Loucy (cell line): ENCODE measurements at regions not wholly inside any gene's neighbourhood (a gene's known extent, or its start where the extent isn't known, plus 50 kb on each side); places are given as distances from the start of the nearest gene placed in this dataset.

Experiments used
- H2AFZ ChIP-seq: fragments of 200-600 bp; sonication (generic); 2 replicates; pipeline ENCODE4 v1.6.0; 2016; ENCODE audit warnings: antibody characterized with exemption, mild to moderate bottlenecking, low read length, moderate library complexity
- H3F3A ChIP-seq: fragments of 200-600 bp; 2 replicates; pipeline ENCODE4 v1.6.0; 2016; ENCODE audit warnings: antibody characterized with exemption, low read depth, mild to moderate bottlenecking
- H3K27me3 ChIP-seq: fragments of 200-600 bp; sonication (generic); 2 replicates; pipeline ENCODE4 v1.6.1; 2014; ENCODE audit warnings: low read length, mild to moderate bottlenecking; ENCODE audit not compliant: insufficient read depth, poor library complexity, severe bottlenecking
- H3K36me3 ChIP-seq: fragments of 200-600 bp; sonication (generic); 2 replicates; pipeline ENCODE4 v1.6.1; 2016; ENCODE audit warnings: low read length; ENCODE audit not compliant: insufficient read depth
- H3K4me1 ChIP-seq: fragments of 200-600 bp; sonication (generic); 2 replicates; pipeline ENCODE4 v1.5.1; 2014; ENCODE audit warnings: low read length, mild to moderate bottlenecking; ENCODE audit not compliant: insufficient read depth, poor library complexity, severe bottlenecking
- H3K4me2 ChIP-seq: fragments of 200-600 bp; sonication (generic); 2 replicates; pipeline ENCODE4 v1.6.0; 2014; ENCODE audit warnings: antibody characterized with exemption, low read length, low read depth, mild to moderate bottlenecking; ENCODE audit not compliant: poor library complexity, severe bottlenecking
- H3K4me3 ChIP-seq: fragments of 200-600 bp; sonication (generic); 2 replicates; pipeline ENCODE4 v1.5.1; 2014; ENCODE audit warnings: low read length, mild to moderate bottlenecking, mixed read lengths; ENCODE audit not compliant: poor library complexity, severe bottlenecking
- H3K79me2 ChIP-seq: fragments of 200-600 bp; sonication (generic); 2 replicates; pipeline ENCODE4 v1.6.1; 2014; ENCODE audit warnings: low read length; ENCODE audit not compliant: insufficient read depth
- H3K9ac ChIP-seq: fragments of 200-600 bp; sonication (generic); 2 replicates; pipeline ENCODE4 v1.6.0; 2014; ENCODE audit warnings: mild to moderate bottlenecking, low read depth, low read length, moderate library complexity; ENCODE audit not compliant: poor library complexity, severe bottlenecking
- H3K9me2 ChIP-seq: fragments of 200-600 bp; sonication (generic); replicated peaks from 2 replicates; pipeline ENCODE4 v1.6.1; 2016; ENCODE audit warnings: low read depth, low read length, mixed read lengths
- H3K9me3 ChIP-seq: fragments of 200-600 bp; sonication (generic); 2 replicates; pipeline ENCODE4 v1.6.1; 2014; ENCODE audit warnings: mild to moderate bottlenecking, antibody characterized with exemption, low read length, low read depth; ENCODE audit not compliant: insufficient read depth
- H4K20me1 ChIP-seq: fragments of 200-600 bp; sonication (generic); 2 replicates; pipeline ENCODE4 v1.6.0; 2014; ENCODE audit warnings: antibody characterized with exemption, low read length, mild to moderate bottlenecking; ENCODE audit not compliant: insufficient read depth, poor library complexity, severe bottlenecking
- EZH2phosphoT487 ChIP-seq: fragments of 200-600 bp; IDR thresholded peaks from 2 replicates; pipeline ENCODE4 v1.6.1; 2018; ENCODE audit warnings: antibody characterized with exemption, mild to moderate bottlenecking, moderate library complexity, borderline replicate concordance
- TF ChIP-seq, protein P1 (sequence below): fragments of 200-600 bp; sonication (generic); conservative IDR thresholded peaks from 2 replicates; pipeline ENCODE4 v1.5.1; 2014; ENCODE audit warnings: mild to moderate bottlenecking, antibody characterized with exemption, low read length

DNA sequence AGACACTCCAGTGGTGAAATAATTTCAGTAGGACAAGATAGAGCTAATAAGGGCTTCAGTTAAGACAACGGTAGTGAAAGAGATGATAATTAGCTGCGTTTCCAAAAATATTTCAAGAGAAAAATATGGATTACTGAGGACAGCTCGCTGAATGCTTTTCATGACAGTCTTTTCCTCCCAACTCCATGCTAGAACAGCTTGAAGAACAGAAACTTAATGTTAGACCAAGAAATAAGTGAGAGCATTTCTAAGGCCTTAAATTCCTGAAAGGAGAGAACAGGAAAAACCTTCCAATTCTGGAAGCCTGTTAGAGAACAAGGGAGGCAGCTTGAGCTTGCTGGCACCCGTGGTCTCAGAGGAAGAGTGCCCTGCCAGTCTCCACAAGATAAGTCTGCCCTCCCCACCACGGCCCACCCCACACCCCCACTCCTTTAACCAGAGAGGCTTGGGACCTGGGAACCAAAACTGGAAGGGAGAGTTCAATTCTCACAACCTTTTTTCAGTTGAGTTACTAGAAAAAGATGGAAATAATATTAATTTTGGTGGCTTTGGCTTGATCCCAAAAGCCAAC is 1148.0 kb upstream of the CELF2 start:
- H3F3A ChIP-seq: no peaks in the 10 kb centered on the region
- no peaks in the 10 kb centered on the region for H3K4me1 ChIP-seq
- no peak overlapping the region for H3K9ac ChIP-seq
- H3K79me2 ChIP-seq: no peaks in the 10 kb centered on the region
- no peak for TF ChIP-seq EZH2phosphoT487
- no peaks in the 10 kb centered on the region for H4K20me1 ChIP-seq
- H3K9me2 ChIP-seq: no peaks in the 10 kb centered on the region
- H3K9me3 ChIP-seq: no peaks in the 10 kb centered on the region
- no peaks in the 10 kb centered on the region for H3K27me3 ChIP-seq
- H3K4me3 ChIP-seq: no peak overlapping the region
- H3K36me3 ChIP-seq: no peaks in the 10 kb centered on the region
- no peak overlapping the region for H2AFZ ChIP-seq
- no peak overlapping the region for H3K4me2 ChIP-seq

GRCh38 chr10:9875353-9875752 is 1142.3 kb upstream of the CELF2 start:
- Histone ChIP-seq H2AFZ (no peak overlapping the region), H3K9ac (no peak overlapping the region), H3K9me3 (no peaks in the 10 kb centered on the region)

DNA sequence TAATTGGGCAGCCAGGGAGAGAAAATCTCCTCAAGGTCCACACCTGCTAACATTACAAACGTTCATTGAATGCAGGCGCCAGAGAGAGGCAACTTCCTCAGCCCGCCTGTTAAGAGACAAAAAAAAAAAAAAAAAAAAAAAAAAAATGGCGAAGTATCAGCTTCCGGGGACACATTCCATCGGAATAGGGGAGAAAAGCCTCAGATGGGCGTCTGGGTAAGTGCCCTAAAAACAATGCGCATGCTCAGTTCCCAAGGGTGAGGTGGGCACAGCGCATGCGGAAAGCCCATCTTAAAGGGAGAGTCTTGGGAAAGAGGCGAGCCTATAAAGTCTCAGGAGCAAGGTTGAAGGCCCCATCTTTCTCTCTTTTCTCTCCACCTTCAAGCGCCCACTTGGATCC is 1139.7 kb upstream of the CELF2 start:
- Histone ChIP-seq H4K20me1 (no peaks in the 10 kb centered on the region), H3K36me3 (no peaks in the 10 kb centered on the region), H3K27me3 (no peaks in the 10 kb centered on the region), H3K4me2 (no peak overlapping the region), H3F3A (no peaks in the 10 kb centered on the region), H3K4me3 (no peak overlapping the region), H3K79me2 (no peaks in the 10 kb centered on the region), H3K4me1 (no peaks in the 10 kb centered on the region), H2AFZ (no peak overlapping the region), H3K9me2 (no peaks in the 10 kb centered on the region), H3K9me3 (no peaks in the 10 kb centered on the region), H3K9ac (no peak overlapping the region)
- TF ChIP-seq, protein P1, sequence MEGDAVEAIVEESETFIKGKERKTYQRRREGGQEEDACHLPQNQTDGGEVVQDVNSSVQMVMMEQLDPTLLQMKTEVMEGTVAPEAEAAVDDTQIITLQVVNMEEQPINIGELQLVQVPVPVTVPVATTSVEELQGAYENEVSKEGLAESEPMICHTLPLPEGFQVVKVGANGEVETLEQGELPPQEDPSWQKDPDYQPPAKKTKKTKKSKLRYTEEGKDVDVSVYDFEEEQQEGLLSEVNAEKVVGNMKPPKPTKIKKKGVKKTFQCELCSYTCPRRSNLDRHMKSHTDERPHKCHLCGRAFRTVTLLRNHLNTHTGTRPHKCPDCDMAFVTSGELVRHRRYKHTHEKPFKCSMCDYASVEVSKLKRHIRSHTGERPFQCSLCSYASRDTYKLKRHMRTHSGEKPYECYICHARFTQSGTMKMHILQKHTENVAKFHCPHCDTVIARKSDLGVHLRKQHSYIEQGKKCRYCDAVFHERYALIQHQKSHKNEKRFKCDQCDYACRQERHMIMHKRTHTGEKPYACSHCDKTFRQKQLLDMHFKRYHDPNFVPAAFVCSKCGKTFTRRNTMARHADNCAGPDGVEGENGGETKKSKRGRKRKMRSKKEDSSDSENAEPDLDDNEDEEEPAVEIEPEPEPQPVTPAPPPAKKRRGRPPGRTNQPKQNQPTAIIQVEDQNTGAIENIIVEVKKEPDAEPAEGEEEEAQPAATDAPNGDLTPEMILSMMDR: no peak
- TF ChIP-seq EZH2phosphoT487: no peak

More at GRCh38 chr10:9875353-9875752, 1142.3 kb upstream of the CELF2 start:
- no peaks in the 10 kb centered on the region for H4K20me1 ChIP-seq
- H3K36me3 ChIP-seq: no peaks in the 10 kb centered on the region
- H3K9me2 ChIP-seq: no peaks in the 10 kb centered on the region
- no peaks in the 10 kb centered on the region for H3F3A ChIP-seq
- TF ChIP-seq EZH2phosphoT487: no peak
- TF ChIP-seq, protein P1: no peak
- no peaks in the 10 kb centered on the region for H3K27me3 ChIP-seq
- H3K4me2 ChIP-seq: no peak overlapping the region
- no peaks in the 10 kb centered on the region for H3K79me2 ChIP-seq
- H3K4me1 ChIP-seq: no peaks in the 10 kb centered on the region
- no peak overlapping the region for H3K4me3 ChIP-seq

GRCh38 chr10:9878383-9878782 is 1139.3 kb upstream of the CELF2 start:
- no peaks in the 10 kb centered on the region for H3K9me3 ChIP-seq
- TF ChIP-seq EZH2phosphoT487: no peak
- TF ChIP-seq, protein P1: no peak
- no peaks in the 10 kb centered on the region for H3K9me2 ChIP-seq
- H3K27me3 ChIP-seq: no peaks in the 10 kb centered on the region
- H3F3A ChIP-seq: no peaks in the 10 kb centered on the region
- H3K36me3 ChIP-seq: no peaks in the 10 kb centered on the region
- no peak overlapping the region for H2AFZ ChIP-seq
- H3K4me3 ChIP-seq: no peak overlapping the region
- H3K4me2 ChIP-seq: no peak overlapping the region
- no peak overlapping the region for H3K9ac ChIP-seq
- no peaks in the 10 kb centered on the region for H3K79me2 ChIP-seq
- no peaks in the 10 kb centered on the region for H3K4me1 ChIP-seq
- H4K20me1 ChIP-seq: no peaks in the 10 kb centered on the region
